K562 (cell line): ENCODE measurements at regions not wholly inside any gene's neighbourhood (a gene's known extent, or its start where the extent isn't known, plus 50 kb on each side); places are given as distances from the start of the nearest gene placed in this dataset.

Experiments
- ATAC-seq: fragments of 200-7000 bp; cut with Tn5 transposase; 3 replicates; pipeline ENCODE4 v1.9.1; 2020; ENCODE audit warnings: moderate library complexity
- BruUV-seq: library from RNA; stranded (reverse); fragments of 400-500 nt; replicated peaks from 2 replicates; lab custom pipeline; 2021; lab: Mats Ljungman, UMichigan
- CTCF ChIA-PET: fragments of 300-600 bp; formaldehyde crosslinking; extraction: SDS; loops from one replicate; lab custom pipeline; 2021; ENCODE audit warnings: low intra/inter-chr PET ratio; lab: Yijun Ruan, JAX
- POLR2A ChIA-PET: fragments of 300-600, 350-650 bp; sonication (Branson Sonifier 250); formaldehyde crosslinking; extraction: SDS; loops from one replicate; lab custom pipeline; 2021; ENCODE audit warnings: antibody characterized with exemption, inconsistent platforms; lab: Yijun Ruan, JAX
- DNase-seq, 4 experiments: peaks; one replicate each; pipeline versions ENCODE4 v3.0.0 to v3.0.0-alpha.2; 2011 to 2018; ENCODE audit warnings: low spot score in 3 of 4, mixed read lengths in 3 of 4; ENCODE audit errors: extremely low read depth in 1 of 4
- FAIRE-seq: peaks from 2 replicates; lab custom pipeline; 2011; peaks lifted over from hg19 to GRCh38; lab: Jason Lieb, UNC
- H2AFZ ChIP-seq: 2 replicates; pipeline ENCODE4 v1.6.0; 2011; ENCODE audit warnings: low read depth, low read length, control low read depth, inconsistent platforms
- H3K27ac ChIP-seq: fragments of 200-600 bp; 3 replicates; pipeline ENCODE4 v1.8.0; 2011; ENCODE audit warnings: low read depth, mild to moderate bottlenecking, control low read depth, inconsistent platforms, low read length, moderate library complexity, mixed read lengths; ENCODE audit errors: extremely low read depth
- H3K27me3 ChIP-seq, 2 experiments: fragments of 300-600 bp in 1 of 2; 2 replicates in 1 of 2; 3 replicates in 1 of 2; pipeline versions ENCODE4 v1.6.0 to v1.8.0; 2011; ENCODE audit warnings: inconsistent platforms in 2 of 2, low read length in 2 of 2, mild to moderate bottlenecking in 1 of 2, mixed read lengths in 1 of 2, moderate library complexity in 1 of 2; ENCODE audit not compliant: control insufficient read depth in 2 of 2, insufficient read depth in 2 of 2
- H3K36me3 ChIP-seq: fragments of 300-600 bp; 3 replicates; pipeline ENCODE4 v1.8.0; 2011; ENCODE audit warnings: mild to moderate bottlenecking, low read length, inconsistent platforms; ENCODE audit not compliant: control insufficient read depth, insufficient read depth
- H3K4me1 ChIP-seq, 2 experiments: fragments of 200-600 bp in 1 of 2; replicated peaks in 1 of 2; 2 replicates in 1 of 2; 3 replicates in 1 of 2; pipeline versions ENCODE4 v1.5.1 to v1.8.0; 2011; ENCODE audit warnings: inconsistent platforms in 2 of 2, low read length in 2 of 2, mild to moderate bottlenecking in 1 of 2, mixed read lengths in 1 of 2, moderate library complexity in 1 of 2; ENCODE audit not compliant: control insufficient read depth in 2 of 2, insufficient read depth in 2 of 2
- H3K4me2 ChIP-seq: 2 replicates; pipeline ENCODE4 v1.6.1; 2011; ENCODE audit warnings: low read length, control low read depth, inconsistent platforms, mixed read lengths; ENCODE audit not compliant: insufficient read depth
- H3K4me3 ChIP-seq: fragments of 200-600 bp; sonication (generic), shearing (Covaris generic); 2 replicates; pipeline ENCODE4 v1.5.1; 2016; ENCODE audit warnings: control low read depth, inconsistent platforms
- H3K79me2 ChIP-seq: fragments of 200-600 bp; 3 replicates; pipeline ENCODE4 v1.8.0; 2011; ENCODE audit warnings: low read length, inconsistent platforms; ENCODE audit not compliant: control insufficient read depth, insufficient read depth
- H3K9ac ChIP-seq, 2 experiments: 2 replicates each; pipeline versions ENCODE4 v1.6.0 to v1.6.1; 2011; ENCODE audit warnings: low read depth in 2 of 2, low read length in 2 of 2, control low read depth in 1 of 2, inconsistent platforms in 1 of 2, mild to moderate bottlenecking in 1 of 2, mixed read lengths in 1 of 2; ENCODE audit not compliant: insufficient read depth in 1 of 2
- H3K9me1 ChIP-seq: one replicate; pipeline ENCODE4 v1.6.0; 2011; ENCODE audit warnings: inconsistent platforms, mild to moderate bottlenecking, low read length, moderate library complexity; ENCODE audit not compliant: control insufficient read depth, insufficient read depth
- H3K9me3 ChIP-seq: replicated peaks from 2 replicates; pipeline ENCODE4 v1.5.1; 2011; ENCODE audit warnings: low read depth, low read length, inconsistent platforms; ENCODE audit not compliant: control insufficient read depth, insufficient read depth
- H4K20me1 ChIP-seq: replicated peaks from 2 replicates; pipeline ENCODE4 v1.6.1; 2011; ENCODE audit warnings: low read length, inconsistent platforms, mixed read lengths; ENCODE audit not compliant: control insufficient read depth, insufficient read depth
- CBX3 ChIP-seq, 2 experiments: IDR thresholded peaks; 1 replicate in 1 of 2; 2 replicates in 1 of 2; pipeline ENCODE4 v1.6.1; 2012; ENCODE audit warnings: inconsistent platforms in 2 of 2, low read length in 2 of 2, borderline replicate concordance in 1 of 2, control low read depth in 1 of 2
- E2F6 ChIP-seq, 2 experiments: IDR thresholded peaks; 2 replicates each; pipeline ENCODE4 v1.6.1; 2011; ENCODE audit warnings: borderline replicate concordance in 1 of 2, control low read depth in 1 of 2, low read depth in 1 of 2, low read length in 1 of 2, mild to moderate bottlenecking in 1 of 2, mixed read lengths in 1 of 2, moderate library complexity in 1 of 2; ENCODE audit not compliant: insufficient read depth in 1 of 2, insufficient read length in 1 of 2, poor library complexity in 1 of 2, severe bottlenecking in 1 of 2; ENCODE audit errors: extremely low read depth in 1 of 2
- ESRRA ChIP-seq: fragments of 450-650 bp; IDR thresholded peaks from 2 replicates; pipeline ENCODE4 v1.6.1; 2014; ENCODE audit warnings: low read depth, mild to moderate bottlenecking, moderate library complexity, borderline replicate concordance
- EZH2 ChIP-seq: IDR thresholded peaks from 2 replicates; pipeline ENCODE4 v1.6.1; 2012; ENCODE audit warnings: low read depth, mild to moderate bottlenecking, inconsistent platforms, low read length, borderline replicate concordance
- FOXA3 ChIP-seq, 2 experiments: fragments of 450-650 bp in 1 of 2; sonication (generic) in 1 of 2; formaldehyde crosslinking; IDR thresholded peaks in 1 of 2; conservative IDR thresholded peaks in 1 of 2; 2 replicates each; pipeline versions ENCODE4 v1.4.0 to v1.8.0; 2020 to 2022; ENCODE audit warnings: mild to moderate bottlenecking in 2 of 2, missing genetic modification reagents in 1 of 2
- HLTF ChIP-seq: fragments of 450-650 bp; IDR thresholded peaks from 2 replicates; pipeline ENCODE4 v1.6.1; 2016
- MNT ChIP-seq, 2 experiments: fragments of 450-650 bp; conservative IDR thresholded peaks; 2 replicates each; pipeline ENCODE4 v1.6.1; 2017; ENCODE audit warnings: mild to moderate bottlenecking in 2 of 2, moderate library complexity in 2 of 2
- NCOA6 ChIP-seq: fragments of 450-650 bp; IDR thresholded peaks from 2 replicates; pipeline ENCODE4 v1.6.1; 2017; ENCODE audit warnings: mild to moderate bottlenecking
- RNF2 ChIP-seq: sonication (generic); IDR thresholded peaks from 2 replicates; pipeline ENCODE4 v1.6.1; 2016
- ZFP1 ChIP-seq: fragments of 450-650 bp; formaldehyde crosslinking; IDR thresholded peaks from 2 replicates; pipeline ENCODE4 v1.4.0; 2020; ENCODE audit warnings: mild to moderate bottlenecking, mixed read lengths
- ZNF280B ChIP-seq: fragments of 250-450 bp; sonication (Bioruptor Pico); IDR thresholded peaks from 2 replicates; pipeline ENCODE4 v1.5.1; 2021; ENCODE audit warnings: mild to moderate bottlenecking
- ZNF57 ChIP-seq: fragments of 450-650 bp; formaldehyde crosslinking; IDR thresholded peaks from 2 replicates; pipeline ENCODE4 v1.4.0; 2020; ENCODE audit warnings: mild to moderate bottlenecking, moderate library complexity
- ZNF707 ChIP-seq: fragments of 250-450 bp; sonication (Bioruptor Pico); conservative IDR thresholded peaks from 2 replicates; pipeline ENCODE4 v1.8.0; 2022; ENCODE audit warnings: inconsistent platforms, mild to moderate bottlenecking, moderate library complexity
- ZSCAN32 ChIP-seq: fragments of 450-650 bp; formaldehyde crosslinking; IDR thresholded peaks from 2 replicates; pipeline ENCODE4 v1.4.0; 2020; ENCODE audit warnings: mild to moderate bottlenecking, moderate library complexity
- WGBS: fragments of 100-300 bp; shearing (Covaris generic); methylation state at CpG from one replicate; pipeline ENCODE4 v1.1.6; 2016; ENCODE audit warnings: low coverage, mixed read lengths; ENCODE audit not compliant: insufficient coverage; ENCODE audit errors: missing lambda C conversion rate; 5-methylcytosine and 5-hydroxymethylcytosine counted together
- in situ Hi-C: fragments of 300-500 bp; cut with MboI; formaldehyde crosslinking; loops from 4 replicates; pipeline ENCODE4 v1.15.0; 2018; ENCODE audit warnings: inconsistent platforms, mixed read lengths
- intact Hi-C: fragments of 100-400 bp; cut with micrococcal nuclease; formaldehyde crosslinking; loops from 2 replicates; pipeline ENCODE4 v1.14.2; 2022

- TF ChIP-seq ZNF280B (CRISPR knock-in tag) (no peak), CBX3 (IDR thresholded peaks at IDR 0.05; ENCODE audit: borderline replicate concordance in 1 of 2, low read length in 2 of 2) (no peak), EZH2 (no peak), FOXA3 (CRISPR knock-in tag; conservative IDR thresholded peaks at IDR 0.05 in 1 of 2, IDR thresholded peaks at IDR 0.05 in 1 of 2) (no peak), ZNF707 (CRISPR knock-in tag) (no peak), NCOA6 (no peak), ZNF57 (CRISPR knock-in tag) (no peak)
Observed at GRCh38 chr1:14267991-14268390, 330.5 kb upstream of the KAZN start (continued).

GRCh38 chr1:14270821-14271220 lies 327.7 kb upstream of the KAZN start:
- H4K20me1 ChIP-seq = no peaks in the 10 kb centered on the region
- 0% methylated on average over 7 of the region's 7 CpGs for WGBS
- no peak for TF ChIP-seq E2F6 (IDR thresholded peaks at IDR 0.05; ENCODE audit: borderline replicate concordance in 1 of 2, extremely low read depth in 1 of 2, insufficient read depth in 1 of 2, insufficient read length in 1 of 2, low read depth in 1 of 2, low read length in 1 of 2, poor library complexity in 1 of 2, severe bottlenecking in 1 of 2)
- TF ChIP-seq RNF2 = no peak
- no peak for TF ChIP-seq ZFP1 (CRISPR knock-in tag)
- no peak for TF ChIP-seq MNT (conservative IDR thresholded peaks at IDR 0.05)
- no peak for TF ChIP-seq ZSCAN32 (CRISPR knock-in tag)
- no peak for TF ChIP-seq ESRRA
- no peak for TF ChIP-seq HLTF
- DNase-seq = no peak
- ChIA-PET POLR2A (interaction anchor here (0.5 to 0.9 kb wide), 3 partner anchors 8 to 107 kb away, joined by 3 read pairs; no protein-coding TSS in a partner anchor), CTCF (no interaction called here)
- no peak overlapping the region for H3K27ac ChIP-seq
- H3K4me2 ChIP-seq = no peak overlapping the region
- no peak for FAIRE-seq
- H3K36me3 ChIP-seq = no peaks in the 10 kb centered on the region
- in situ Hi-C loops = no loop called here
- H3K9ac ChIP-seq = no peak overlapping the region
- no peak overlapping the region for H3K4me3 ChIP-seq
- no peaks in the 10 kb centered on the region for H3K79me2 ChIP-seq
- no peak overlapping the region for H2AFZ ChIP-seq
- H3K27me3 ChIP-seq = peaks cover 0 to 3% of the 10 kb centered on the region in 2 experiments; a peak in 1 of 5 replicates
- no TSS peak for BruUV-seq
- intact Hi-C loops = no loop called here
- no peaks in the 10 kb centered on the region for H3K4me1 ChIP-seq
- no peaks in the 10 kb centered on the region for H3K9me1 ChIP-seq
- no peaks in the 10 kb centered on the region; the same call in 1 of the 2 replicates for H3K9me3 ChIP-seq
- no peak for ATAC-seq
